ENCODE measurements at regions not wholly inside any gene's neighbourhood (a gene's known extent, or its start where the extent isn't known, plus 50 kb on each side); places are given as distances from the start of the nearest gene placed in this dataset.

GRCh38 chr1:186566140-186566855 lies 105.4 kb upstream of the PDC start:
- H3K27me3 Mint-ChIP-seq (ENCODE audit: low read depth): no peaks in the 10 kb centered on the region
- no peak for ATAC-seq
- no peak overlapping the region for H3K4me3 Mint-ChIP-seq
- H3K27ac Mint-ChIP-seq: no peak overlapping the region
- H3K36me3 Mint-ChIP-seq: no peaks in the 10 kb centered on the region
- TF ChIP-seq CREM (CRISPR knock-in tag; IDR thresholded peaks at IDR 0.05) (no peak), IRF1 (CRISPR knock-in tag; IDR thresholded peaks at IDR 0.05) (no peak), ZNF423 (CRISPR knock-in tag; IDR thresholded peaks at IDR 0.05) (no peak), ATF6 (CRISPR knock-in tag; IDR thresholded peaks at IDR 0.05) (no peak), ZNF425 (CRISPR knock-in tag; conservative IDR thresholded peaks at IDR 0.05) (no peak)
- ChIA-PET CTCF (no interaction called here), POLR2A (no interaction called here)
- no peak for DNase-seq (ENCODE audit: low spot score)
- H3K4me1 Mint-ChIP-seq: no peaks in the 10 kb centered on the region
- no peaks in the 10 kb centered on the region for H3K9me3 Mint-ChIP-seq

GRCh38 chr1:186564582-186564981 lies 103.7 kb upstream of the PDC start:
- no peak for DNase-seq (ENCODE audit: low spot score)
- Mint-ChIP-seq H3K36me3 (no peaks in the 10 kb centered on the region), H3K27ac (no peak overlapping the region), H3K9me3 (no peaks in the 10 kb centered on the region), H3K27me3 (ENCODE audit: low read depth) (no peaks in the 10 kb centered on the region), H3K4me3 (no peak overlapping the region), H3K4me1 (no peaks in the 10 kb centered on the region)
- ATAC-seq: no peak
- ChIA-PET CTCF (no interaction called here), POLR2A (no interaction called here)
- TF ChIP-seq NFE2L1 (CRISPR knock-in tag; IDR thresholded peaks at IDR 0.05): no peak
- no peak for TF ChIP-seq TCF7 (CRISPR knock-in tag; IDR thresholded peaks at IDR 0.05; ENCODE audit: low read depth)
- no peak for TF ChIP-seq ZNF121 (CRISPR knock-in tag; IDR thresholded peaks at IDR 0.05)
- TF ChIP-seq NR2C2 (CRISPR knock-in tag; IDR thresholded peaks at IDR 0.05): no peak
- no peak for TF ChIP-seq MAX (CRISPR knock-in tag; IDR thresholded peaks at IDR 0.05)
- no peak for TF ChIP-seq ZSCAN18 (CRISPR knock-in tag; IDR thresholded peaks at IDR 0.05)
- TF ChIP-seq MLX (CRISPR knock-in tag; IDR thresholded peaks at IDR 0.05): no peak
- no peak for TF ChIP-seq RORB (CRISPR knock-in tag; IDR thresholded peaks at IDR 0.05)
- TF ChIP-seq CDX4 (CRISPR knock-in tag; IDR thresholded peaks at IDR 0.05; ENCODE audit: borderline replicate concordance): no peak
- no peak for TF ChIP-seq OVOL2 (CRISPR knock-in tag; IDR thresholded peaks at IDR 0.05; ENCODE audit: borderline replicate concordance)
- no peak for TF ChIP-seq EMX1 (CRISPR knock-in tag; IDR thresholded peaks at IDR 0.05)
- no peak for TF ChIP-seq NR1H2 (CRISPR knock-in tag; IDR thresholded peaks at IDR 0.05)
- no peak for TF ChIP-seq FOXK1 (CRISPR knock-in tag; IDR thresholded peaks at IDR 0.05)
- no peak for TF ChIP-seq ATF6 (CRISPR knock-in tag; IDR thresholded peaks at IDR 0.05)
- no peak for TF ChIP-seq SP1 (CRISPR knock-in tag; conservative IDR thresholded peaks at IDR 0.05)
- TF ChIP-seq PRRX2 (CRISPR knock-in tag; IDR thresholded peaks at IDR 0.05): no peak
- TF ChIP-seq JAZF1 (CRISPR knock-in tag; IDR thresholded peaks at IDR 0.05): no peak
- TF ChIP-seq ZNF281 (CRISPR knock-in tag; IDR thresholded peaks at IDR 0.05): no peak
